SK-N-SH treated with all-trans-retinoic acid at 6 μM for 48 hours (cell line): ENCODE measurements at regions not wholly inside any gene's neighbourhood (a gene's known extent, or its start where the extent isn't known, plus 50 kb on each side); places are given as distances from the start of the nearest gene placed in this dataset.

Source experiments
- ATAC-seq: fragments of 200-7000 bp; cut with Tn5 transposase; 3 replicates; pipeline ENCODE4 v1.9.1; 2020; ENCODE audit warnings: mild to moderate bottlenecking, moderate library complexity
- BACH2 ChIP-seq: fragments of 250-450 bp; sonication (Bioruptor Pico); IDR thresholded peaks from 2 replicates; pipeline ENCODE4 v1.9.0; 2021; ENCODE audit warnings: mild to moderate bottlenecking, borderline replicate concordance
- CREB5 ChIP-seq: fragments of 250-450 bp; sonication (Bioruptor Pico); IDR thresholded peaks from 2 replicates; pipeline ENCODE4 v1.5.1; 2020; ENCODE audit warnings: low read depth, mild to moderate bottlenecking, moderate library complexity
- CSDC2 ChIP-seq: fragments of 250-450 bp; sonication (Bioruptor Pico); IDR thresholded peaks from 2 replicates; pipeline ENCODE4 v1.5.0; 2020; ENCODE audit warnings: mild to moderate bottlenecking, moderate library complexity
- CSRNP3 ChIP-seq: fragments of 250-450 bp; sonication (Bioruptor Pico); IDR thresholded peaks from 2 replicates; pipeline ENCODE4 v1.5.1; 2021; ENCODE audit warnings: mild to moderate bottlenecking, moderate library complexity
- ESRRG ChIP-seq: fragments of 250-450 bp; sonication (Bioruptor Pico); IDR thresholded peaks from 2 replicates; pipeline ENCODE4 v1.6.1; 2021; ENCODE audit warnings: mild to moderate bottlenecking
- ISL1 ChIP-seq: fragments of 250-450 bp; sonication (Bioruptor Pico); IDR thresholded peaks from 2 replicates; pipeline ENCODE4 v2.1.2; 2022; ENCODE audit warnings: mild to moderate bottlenecking, moderate library complexity
- PATZ1 ChIP-seq: fragments of 250-450 bp; sonication (Bioruptor Pico); IDR thresholded peaks from 2 replicates; pipeline ENCODE4 v1.8.0; 2020; ENCODE audit warnings: mild to moderate bottlenecking, moderate library complexity, borderline replicate concordance
- POU6F1 ChIP-seq: fragments of 250-450 bp; sonication (Bioruptor Pico); IDR thresholded peaks from 2 replicates; pipeline ENCODE4 v1.8.0; 2021; ENCODE audit warnings: low read depth, mild to moderate bottlenecking, moderate library complexity, borderline replicate concordance
- PPARA ChIP-seq: fragments of 250-450 bp; sonication (Bioruptor Pico); IDR thresholded peaks from 2 replicates; pipeline ENCODE4 v1.5.0; 2020; ENCODE audit warnings: mild to moderate bottlenecking, borderline replicate concordance
- RARB ChIP-seq: fragments of 250-450 bp; sonication (Bioruptor Pico); IDR thresholded peaks from 2 replicates; pipeline ENCODE4 v1.8.0; 2021; ENCODE audit warnings: mild to moderate bottlenecking, moderate library complexity
- TCF4 ChIP-seq: fragments of 250-450 bp; sonication (Bioruptor Pico); IDR thresholded peaks from 2 replicates; pipeline ENCODE4 v1.8.0; 2021; ENCODE audit warnings: mild to moderate bottlenecking, moderate library complexity, borderline replicate concordance
- TOX ChIP-seq: fragments of 250-450 bp; sonication (Bioruptor Pico); IDR thresholded peaks from 2 replicates; pipeline ENCODE4 v1.8.0; 2021; ENCODE audit warnings: mild to moderate bottlenecking, moderate library complexity, borderline replicate concordance
- TSHZ2 ChIP-seq: fragments of 250-450 bp; sonication (Bioruptor Pico); IDR thresholded peaks from 2 replicates; pipeline ENCODE4 v1.5.0; 2020; ENCODE audit warnings: mild to moderate bottlenecking, moderate library complexity
- ZFP30 ChIP-seq: fragments of 450-650 bp; formaldehyde crosslinking; IDR thresholded peaks from 2 replicates; pipeline ENCODE4 v1.5.0; 2022; ENCODE audit warnings: mild to moderate bottlenecking, moderate library complexity
- ZNF565 ChIP-seq: fragments of 450-650 bp; formaldehyde crosslinking; conservative IDR thresholded peaks from 2 replicates; pipeline ENCODE4 v1.5.0; 2020; ENCODE audit warnings: low read depth, mild to moderate bottlenecking, moderate library complexity
- ZNF70 ChIP-seq: fragments of 450-650 bp; formaldehyde crosslinking; IDR thresholded peaks from 2 replicates; pipeline ENCODE4 v1.5.0; 2020; ENCODE audit warnings: mild to moderate bottlenecking, moderate library complexity
- ZNF8 ChIP-seq: fragments of 450-650 bp; formaldehyde crosslinking; IDR thresholded peaks from 2 replicates; pipeline ENCODE4 v1.5.0; 2020; ENCODE audit warnings: mild to moderate bottlenecking, moderate library complexity

GRCh38 chr4:27775156-27775555 is 914.5 kb downstream of the STIM2 start:
- TF ChIP-seq BACH2 (CRISPR knock-in tag) (no peak), ZNF70 (no peak), PATZ1 (CRISPR knock-in tag) (no peak)
- no peak for ATAC-seq

- ATAC-seq = no peak
- TF ChIP-seq TSHZ2 (CRISPR knock-in tag) (no peak), ESRRG (CRISPR knock-in tag) (no peak), ZNF8 (CRISPR knock-in tag) (no peak), CSDC2 (CRISPR knock-in tag) (no peak), BACH2 (CRISPR knock-in tag) (no peak), POU6F1 (CRISPR knock-in tag) (no peak), ISL1 (CRISPR knock-in tag) (no peak), PPARA (CRISPR knock-in tag) (no peak)
Observed at GRCh38 chr4:27779827-27780226, 919.2 kb downstream of the STIM2 start.

- ATAC-seq = no peak
- TF ChIP-seq POU6F1 (CRISPR knock-in tag) (no peak), ZNF70 (no peak), ZNF565 (no peak), TCF4 (CRISPR knock-in tag) (no peak), CSRNP3 (CRISPR knock-in tag) (no peak), RARB (CRISPR knock-in tag) (no peak), ZFP30 (CRISPR knock-in tag) (no peak)
Observed at GRCh38 chr4:27787195-27787594, 926.6 kb downstream of the STIM2 start.

- no peak for TF ChIP-seq CREB5 (CRISPR knock-in tag)
- TF ChIP-seq ZNF70 = no peak
- no peak for TF ChIP-seq TOX (CRISPR knock-in tag)
- TF ChIP-seq ISL1 (CRISPR knock-in tag) = no peak
- ATAC-seq = peak; percentile 25; the same call in 2 of the 3 replicates
Observed at GRCh38 chr4:27789773-27790172, 929.1 kb downstream of the STIM2 start.
